ENCODE measurements at regions not wholly inside any gene's neighbourhood (a gene's known extent, or its start where the extent isn't known, plus 50 kb on each side); places are given as distances from the start of the nearest gene placed in this dataset.

GRCh38 chr6:23175391-23175790 lies 606.0 kb downstream of the HDGFL1 start:
- Mint-ChIP-seq H3K27me3 (ENCODE audit: unreplicated experiment) (peaks cover 2% of the 10 kb centered on the region), H3K27ac (ENCODE audit: unreplicated experiment) (no peak overlapping the region), H3K4me1 (ENCODE audit: low read depth, unreplicated experiment) (peaks cover 23% of the 10 kb centered on the region), H3K9me3 (ENCODE audit: unreplicated experiment) (peaks cover 8% of the 10 kb centered on the region), H3K4me3 (ENCODE audit: unreplicated experiment) (no peak overlapping the region), H3K36me3 (ENCODE audit: unreplicated experiment) (peaks cover 4% of the 10 kb centered on the region)
- no peak for TF ChIP-seq CTCF (IDR thresholded peaks at IDR 0.05; ENCODE audit: partially characterized antibody, unreplicated experiment)
- no peak for DNase-seq

GRCh38 chr6:23176471-23176870 lies 607.1 kb downstream of the HDGFL1 start:
- H3K36me3 Mint-ChIP-seq (ENCODE audit: unreplicated experiment), result no peaks in the 10 kb centered on the region
- peaks cover 7% of the 10 kb centered on the region for H3K27me3 Mint-ChIP-seq (ENCODE audit: unreplicated experiment)
- peaks cover 32% of the 10 kb centered on the region for H3K4me1 Mint-ChIP-seq (ENCODE audit: low read depth, unreplicated experiment)
- peaks cover 11% of the 10 kb centered on the region for H3K9me3 Mint-ChIP-seq (ENCODE audit: unreplicated experiment)
- no peak for TF ChIP-seq CTCF (IDR thresholded peaks at IDR 0.05; ENCODE audit: partially characterized antibody, unreplicated experiment)
- DNase-seq, result no peak
- no peak overlapping the region for H3K4me3 Mint-ChIP-seq (ENCODE audit: unreplicated experiment)
- H3K27ac Mint-ChIP-seq (ENCODE audit: unreplicated experiment), result no peak overlapping the region

DNA sequence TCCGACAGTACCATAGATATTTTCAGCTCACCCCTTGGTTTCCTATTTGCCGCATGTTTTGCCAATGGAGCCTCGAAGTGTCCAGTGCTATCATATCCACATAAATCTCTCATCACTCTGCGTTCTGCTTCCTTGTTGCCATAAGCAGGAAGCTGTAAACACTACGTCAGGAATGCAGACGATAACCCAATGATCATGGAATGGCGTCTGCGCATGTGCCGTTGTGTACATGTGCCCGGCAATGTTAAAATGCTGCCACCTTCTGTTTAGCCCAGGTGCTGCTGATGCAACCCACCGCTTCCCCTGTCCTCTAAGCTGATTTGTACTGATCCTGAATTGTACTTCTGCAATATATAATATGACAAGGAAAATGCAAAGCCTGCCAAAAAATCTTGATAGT lies 607.5 kb downstream of the HDGFL1 start:
- Mint-ChIP-seq H3K36me3 (ENCODE audit: unreplicated experiment) (no peaks in the 10 kb centered on the region), H3K27me3 (ENCODE audit: unreplicated experiment) (peaks cover 7% of the 10 kb centered on the region), H3K27ac (ENCODE audit: unreplicated experiment) (peak overlapping the region; percentile 59), H3K9me3 (ENCODE audit: unreplicated experiment) (peaks cover 10% of the 10 kb centered on the region), H3K4me1 (ENCODE audit: low read depth, unreplicated experiment) (peaks cover 36% of the 10 kb centered on the region), H3K4me3 (ENCODE audit: unreplicated experiment) (no peak overlapping the region)
- peak; percentile 15 for DNase-seq
- no peak for TF ChIP-seq CTCF (IDR thresholded peaks at IDR 0.05; ENCODE audit: partially characterized antibody, unreplicated experiment)

DNA sequence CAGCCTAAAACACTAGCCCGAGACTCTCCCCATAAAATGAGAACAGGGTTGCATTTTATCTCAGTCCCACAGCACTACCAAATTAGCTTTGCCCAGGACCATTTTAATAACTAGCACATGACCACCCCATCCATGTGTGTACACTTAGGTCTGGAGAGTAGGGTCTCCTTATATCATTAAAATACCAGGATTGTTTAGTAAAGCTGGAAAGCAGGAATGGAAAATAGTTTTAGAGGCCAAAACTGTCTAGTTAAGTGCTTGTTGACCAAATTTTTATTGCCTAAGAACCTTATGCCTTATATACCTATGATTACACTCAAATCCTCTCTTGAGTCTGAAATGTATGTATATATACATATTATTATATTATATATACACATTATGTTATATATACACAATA lies 608.4 kb downstream of the HDGFL1 start:
- Mint-ChIP-seq H3K27me3 (ENCODE audit: unreplicated experiment) (peaks cover 7% of the 10 kb centered on the region), H3K4me3 (ENCODE audit: unreplicated experiment) (no peak overlapping the region), H3K4me1 (ENCODE audit: low read depth, unreplicated experiment) (peaks cover 36% of the 10 kb centered on the region), H3K36me3 (ENCODE audit: unreplicated experiment) (no peaks in the 10 kb centered on the region), H3K9me3 (ENCODE audit: unreplicated experiment) (peaks cover 10% of the 10 kb centered on the region), H3K27ac (ENCODE audit: unreplicated experiment) (no peak overlapping the region)
- no peak for DNase-seq
- no peak for TF ChIP-seq CTCF (IDR thresholded peaks at IDR 0.05; ENCODE audit: partially characterized antibody, unreplicated experiment)

- Mint-ChIP-seq H3K9me3 (ENCODE audit: unreplicated experiment) (peaks cover 10% of the 10 kb centered on the region), H3K36me3 (ENCODE audit: unreplicated experiment) (no peaks in the 10 kb centered on the region), H3K4me3 (ENCODE audit: unreplicated experiment) (peak overlapping the region; percentile 30), H3K27ac (ENCODE audit: unreplicated experiment) (peak overlapping the region; percentile 88), H3K27me3 (ENCODE audit: unreplicated experiment) (peaks cover 9% of the 10 kb centered on the region), H3K4me1 (ENCODE audit: low read depth, unreplicated experiment) (peaks cover 30% of the 10 kb centered on the region)
- no peak for TF ChIP-seq CTCF (IDR thresholded peaks at IDR 0.05; ENCODE audit: partially characterized antibody, unreplicated experiment)
- no peak for DNase-seq
These were observed 610.6 kb downstream of the HDGFL1 start for GRCh38 chr6:23179994-23180393.
